IPS-20b (cell line): ENCODE measurements at regions not wholly inside any gene's neighbourhood (a gene's known extent, or its start where the extent isn't known, plus 50 kb on each side); places are given as distances from the start of the nearest gene placed in this dataset.

Source experiments
- H3K27ac ChIP-seq: one replicate; pipeline ENCODE4 v1.5.1; 2013; ENCODE audit warnings: low read length
- H3K27me3 ChIP-seq: 2 replicates; pipeline ENCODE4 v1.6.1; 2013; ENCODE audit warnings: mild to moderate bottlenecking, low read length, inconsistent platforms; ENCODE audit not compliant: insufficient read depth
- H3K36me3 ChIP-seq: 2 replicates; pipeline ENCODE4 v1.6.1; 2013; ENCODE audit warnings: low read depth, mild to moderate bottlenecking, inconsistent platforms, low read length, moderate library complexity; ENCODE audit not compliant: insufficient read depth
- H3K4me1 ChIP-seq: 2 replicates; pipeline ENCODE4 v1.6.1; 2013; ENCODE audit warnings: mild to moderate bottlenecking, control low read depth, inconsistent platforms, low read length, moderate library complexity; ENCODE audit not compliant: insufficient read depth
- H3K4me3 ChIP-seq: 2 replicates; pipeline ENCODE4 v1.5.1; 2013; ENCODE audit warnings: mild to moderate bottlenecking, low read length, inconsistent platforms
- H3K9ac ChIP-seq: 2 replicates; pipeline ENCODE4 v1.6.1; 2013; ENCODE audit warnings: low read depth, mild to moderate bottlenecking, inconsistent platforms, low read length, moderate library complexity
- H3K9me3 ChIP-seq: 2 replicates; pipeline ENCODE4 v1.6.1; 2013; ENCODE audit warnings: mild to moderate bottlenecking, low read depth, low read length, inconsistent platforms; ENCODE audit not compliant: insufficient read depth

- H3K27me3 ChIP-seq, result no peaks in the 10 kb centered on the region
- H3K9me3 ChIP-seq, result no peaks in the 10 kb centered on the region
- no peak overlapping the region for H3K9ac ChIP-seq
- no peaks in the 10 kb centered on the region for H3K36me3 ChIP-seq
- peaks cover under 1% of the 10 kb centered on the region; the same call in 1 of the 2 replicates for H3K4me1 ChIP-seq
- H3K4me3 ChIP-seq, result no peak overlapping the region
- no peak overlapping the region for H3K27ac ChIP-seq
Observed at GRCh38 chr1:73907051-73907450, 290.9 kb downstream of the LRRIQ3 start.

GRCh38 chr1:73903092-73903491, 294.9 kb downstream of the LRRIQ3 start:
- no peaks in the 10 kb centered on the region for H3K9me3 ChIP-seq
- H3K4me1 ChIP-seq, result peaks cover 12% of the 10 kb centered on the region
- H3K9ac ChIP-seq, result no peak overlapping the region
- H3K4me3 ChIP-seq, result no peak overlapping the region
- no peak overlapping the region for H3K27ac ChIP-seq
- no peaks in the 10 kb centered on the region for H3K27me3 ChIP-seq
- no peaks in the 10 kb centered on the region for H3K36me3 ChIP-seq

- no peak overlapping the region for H3K27ac ChIP-seq
- no peaks in the 10 kb centered on the region for H3K36me3 ChIP-seq
- peaks cover 12% of the 10 kb centered on the region for H3K4me1 ChIP-seq
Observed at GRCh38 chr1:73901738-73902137, 296.2 kb downstream of the LRRIQ3 start.

GRCh38 chr1:73899311-73899710, 298.7 kb downstream of the LRRIQ3 start:
- no peaks in the 10 kb centered on the region for H3K36me3 ChIP-seq
- no peaks in the 10 kb centered on the region for H3K9me3 ChIP-seq
- no peaks in the 10 kb centered on the region for H3K27me3 ChIP-seq
- H3K4me3 ChIP-seq, result no peak overlapping the region
- H3K4me1 ChIP-seq, result peaks cover 12% of the 10 kb centered on the region
- H3K27ac ChIP-seq, result no peak overlapping the region
- no peak overlapping the region for H3K9ac ChIP-seq

More at GRCh38 chr1:73901738-73902137, 296.2 kb downstream of the LRRIQ3 start:
- Histone ChIP-seq H3K27me3 (no peaks in the 10 kb centered on the region), H3K9me3 (no peaks in the 10 kb centered on the region), H3K4me3 (no peak overlapping the region), H3K9ac (no peak overlapping the region)

- no peak overlapping the region for H3K9ac ChIP-seq
Observed at GRCh38 chr1:73898540-73898939, 299.4 kb downstream of the LRRIQ3 start.

GRCh38 chr1:73887412-73887811, 310.6 kb downstream of the LRRIQ3 start:
- no peak overlapping the region for H3K9ac ChIP-seq
- H3K27ac ChIP-seq, result no peak overlapping the region
- H3K36me3 ChIP-seq, result no peaks in the 10 kb centered on the region
- no peaks in the 10 kb centered on the region for H3K9me3 ChIP-seq
- H3K4me1 ChIP-seq, result no peaks in the 10 kb centered on the region
- no peak overlapping the region for H3K4me3 ChIP-seq
- no peaks in the 10 kb centered on the region for H3K27me3 ChIP-seq

More at GRCh38 chr1:73898540-73898939, 299.4 kb downstream of the LRRIQ3 start:
- H3K4me1 ChIP-seq, result peaks cover 12% of the 10 kb centered on the region
- no peak overlapping the region for H3K4me3 ChIP-seq
- H3K27me3 ChIP-seq, result no peaks in the 10 kb centered on the region
- no peaks in the 10 kb centered on the region for H3K9me3 ChIP-seq
- H3K36me3 ChIP-seq, result no peaks in the 10 kb centered on the region
- no peak overlapping the region for H3K27ac ChIP-seq

- Histone ChIP-seq H3K27me3 (no peaks in the 10 kb centered on the region), H3K27ac (no peak overlapping the region), H3K36me3 (no peaks in the 10 kb centered on the region), H3K9me3 (no peaks in the 10 kb centered on the region), H3K4me1 (no peaks in the 10 kb centered on the region), H3K9ac (no peak overlapping the region), H3K4me3 (no peak overlapping the region)
Observed at GRCh38 chr1:73886716-73887115, 311.3 kb downstream of the LRRIQ3 start.

GRCh38 chr1:73874806-73875205, 323.2 kb downstream of the LRRIQ3 start:
- H3K9me3 ChIP-seq, result no peaks in the 10 kb centered on the region
- no peaks in the 10 kb centered on the region for H3K4me1 ChIP-seq
- no peak overlapping the region for H3K27ac ChIP-seq
- no peaks in the 10 kb centered on the region for H3K36me3 ChIP-seq
- H3K4me3 ChIP-seq, result no peak overlapping the region
- no peaks in the 10 kb centered on the region for H3K27me3 ChIP-seq
- no peak overlapping the region for H3K9ac ChIP-seq

- Histone ChIP-seq H3K27me3 (no peaks in the 10 kb centered on the region), H3K9ac (no peak overlapping the region), H3K27ac (no peak overlapping the region), H3K36me3 (no peaks in the 10 kb centered on the region), H3K4me1 (no peaks in the 10 kb centered on the region), H3K9me3 (no peaks in the 10 kb centered on the region), H3K4me3 (no peak overlapping the region)
Observed at GRCh38 chr1:73868810-73869336, 329.1 kb downstream of the LRRIQ3 start.

- H3K27me3 ChIP-seq, result no peaks in the 10 kb centered on the region
- no peak overlapping the region for H3K4me3 ChIP-seq
- H3K27ac ChIP-seq, result no peak overlapping the region
- H3K36me3 ChIP-seq, result no peaks in the 10 kb centered on the region
- no peak overlapping the region for H3K9ac ChIP-seq
- no peaks in the 10 kb centered on the region for H3K9me3 ChIP-seq
- H3K4me1 ChIP-seq, result no peaks in the 10 kb centered on the region
Observed at GRCh38 chr1:73862355-73862754, 335.6 kb downstream of the LRRIQ3 start.

- H3K4me3 ChIP-seq, result no peak overlapping the region
- H3K27me3 ChIP-seq, result no peaks in the 10 kb centered on the region
- H3K9ac ChIP-seq, result no peak overlapping the region
- no peak overlapping the region for H3K27ac ChIP-seq
- H3K9me3 ChIP-seq, result no peaks in the 10 kb centered on the region
- H3K4me1 ChIP-seq, result no peaks in the 10 kb centered on the region
- no peaks in the 10 kb centered on the region for H3K36me3 ChIP-seq
Observed at GRCh38 chr1:73860421-73860950, 337.5 kb downstream of the LRRIQ3 start.

- no peak overlapping the region for H3K4me3 ChIP-seq
- H3K4me1 ChIP-seq, result no peaks in the 10 kb centered on the region
- H3K27ac ChIP-seq, result no peak overlapping the region
- no peaks in the 10 kb centered on the region for H3K27me3 ChIP-seq
- H3K36me3 ChIP-seq, result no peaks in the 10 kb centered on the region
- no peaks in the 10 kb centered on the region for H3K9me3 ChIP-seq
- H3K9ac ChIP-seq, result no peak overlapping the region
Observed at GRCh38 chr1:73859227-73859626, 338.7 kb downstream of the LRRIQ3 start.
